Spinal cord (tissue), 9 donors: ENCODE measurements at regions not wholly inside any gene's neighbourhood (a gene's known extent, or its start where the extent isn't known, plus 50 kb on each side); places are given as distances from the start of the nearest gene placed in this dataset.
"Not testable (repeated sequence)": the region's sequence is repeated elsewhere in the genome, so short reads cannot be mapped to it uniquely, and the experiment has no call there.

ENCODE experiments used
- DNase-seq, 6 donors: peaks; one replicate each; pipeline versions ENCODE4 v3.0.0 to v3.0.0-alpha.2; 2013 to 2015; ENCODE audit warnings: low spot score in 6 of 6, low read depth in 4 of 6
- H3K27ac ChIP-seq: one replicate; pipeline ENCODE4 v1.5.1; 2013; ENCODE audit warnings: low read depth, low read length, control low read depth
- H3K27me3 ChIP-seq: one replicate; pipeline ENCODE4 v1.6.1; 2013; ENCODE audit warnings: low read length; ENCODE audit not compliant: control insufficient read depth, insufficient read depth
- H3K36me3 ChIP-seq: one replicate; pipeline ENCODE4 v1.6.1; 2013; ENCODE audit warnings: low read length; ENCODE audit not compliant: control insufficient read depth, insufficient read depth
- H3K4me1 ChIP-seq: one replicate; pipeline ENCODE4 v1.6.1; 2013; ENCODE audit warnings: low read length; ENCODE audit not compliant: control insufficient read depth, insufficient read depth
- H3K4me3 ChIP-seq: one replicate; pipeline ENCODE4 v1.5.1; 2013; ENCODE audit warnings: low read depth, low read length, control low read depth
- H3K9me3 ChIP-seq: one replicate; pipeline ENCODE4 v1.6.1; 2013; ENCODE audit warnings: low read length; ENCODE audit not compliant: control insufficient read depth, insufficient read depth
- WGBS: methylation state at CpG from one replicate; pipeline ENCODE4 v1.1.5; 2013; ENCODE audit warnings: missing lambda C conversion rate; ENCODE audit not compliant: insufficient coverage; 5-methylcytosine and 5-hydroxymethylcytosine counted together
- donor health status: healthy.

- whole genome bisulfite sequencing, result 96% methylated on average over 13 of the region's 19 CpGs
- Histone ChIP-seq H3K4me3 (no peak overlapping the region), H3K36me3 (no peaks in the 10 kb centered on the region), H3K4me1 (peaks cover 9% of the 10 kb centered on the region), H3K9me3 (no peaks in the 10 kb centered on the region), H3K27ac (no peak overlapping the region), H3K27me3 (no peaks in the 10 kb centered on the region)
- DNase-seq, result peak in 1 of 6 donors; percentile 60
These were observed 167.9 kb upstream of the PFKP start for GRCh38 chr10:2899246-2899951.

GRCh38 chr10:2898509-2898860 is 168.9 kb upstream of the PFKP start:
- H3K9me3 ChIP-seq, result no peaks in the 10 kb centered on the region
- H3K4me3 ChIP-seq, result no peak overlapping the region
- peaks cover 9% of the 10 kb centered on the region for H3K4me1 ChIP-seq
- no peaks in the 10 kb centered on the region for H3K27me3 ChIP-seq
- H3K36me3 ChIP-seq, result no peaks in the 10 kb centered on the region
- WGBS, result 76% methylated on average over 5 of the region's 6 CpGs
- no peak for DNase-seq
- H3K27ac ChIP-seq, result no peak overlapping the region

- no peak for DNase-seq
- no peaks in the 10 kb centered on the region for H3K36me3 ChIP-seq
- H3K27me3 ChIP-seq, result no peaks in the 10 kb centered on the region
- H3K4me3 ChIP-seq, result no peak overlapping the region
- H3K9me3 ChIP-seq, result no peaks in the 10 kb centered on the region
- H3K4me1 ChIP-seq, result peaks cover 9% of the 10 kb centered on the region
- WGBS, result 75% methylated on average over 9 of the region's 13 CpGs
- no peak overlapping the region for H3K27ac ChIP-seq
These were observed 169.5 kb upstream of the PFKP start for GRCh38 chr10:2897619-2898508.

- no CpG with 5 or more reads among the region's 1 CpG for WGBS
These were observed 171.0 kb upstream of the PFKP start for GRCh38 chr10:2896334-2896733.

GRCh38 chr10:2895594-2896196 is 171.7 kb upstream of the PFKP start:
- Histone ChIP-seq H3K36me3 (no peaks in the 10 kb centered on the region), H3K27ac (no peak overlapping the region), H3K9me3 (no peaks in the 10 kb centered on the region), H3K4me1 (peaks cover 9% of the 10 kb centered on the region), H3K27me3 (peaks cover 3% of the 10 kb centered on the region), H3K4me3 (no peak overlapping the region)
- peak in 1 of 6 donors; percentile 57 for DNase-seq
- WGBS, result 66% methylated on average over 18 of the region's 22 CpGs

More at GRCh38 chr10:2896334-2896733, 171.0 kb upstream of the PFKP start:
- H3K27me3 ChIP-seq, H3K4me1 ChIP-seq, H3K27ac ChIP-seq, H3K36me3 ChIP-seq, H3K4me3 ChIP-seq, DNase-seq, H3K9me3 ChIP-seq: not testable (repeated sequence)

GRCh38 chr10:2893991-2894390 is 173.4 kb upstream of the PFKP start:
- Histone ChIP-seq H3K4me3 (no peak overlapping the region), H3K27me3 (peaks cover 3% of the 10 kb centered on the region), H3K9me3 (no peaks in the 10 kb centered on the region), H3K4me1 (peaks cover 9% of the 10 kb centered on the region), H3K27ac (no peak overlapping the region), H3K36me3 (no peaks in the 10 kb centered on the region)
- no peak for DNase-seq
- WGBS, result 90% methylated on average over 10 of the region's 16 CpGs

- H3K36me3 ChIP-seq, result no peaks in the 10 kb centered on the region
- WGBS, result 92% methylated on average over 19 of the region's 21 CpGs
- no peaks in the 10 kb centered on the region for H3K9me3 ChIP-seq
- peak in 1 of 6 donors; percentile 70 for DNase-seq
- peaks cover 3% of the 10 kb centered on the region for H3K27me3 ChIP-seq
- H3K4me1 ChIP-seq, result peaks cover 6% of the 10 kb centered on the region
- no peak overlapping the region for H3K4me3 ChIP-seq
- H3K27ac ChIP-seq, result no peak overlapping the region
These were observed 174.0 kb upstream of the PFKP start for GRCh38 chr10:2893158-2893845.

- no peaks in the 10 kb centered on the region for H3K36me3 ChIP-seq
- peaks cover 5% of the 10 kb centered on the region for H3K4me1 ChIP-seq
- no peak overlapping the region for H3K4me3 ChIP-seq
- no peak overlapping the region for H3K27ac ChIP-seq
- 80% methylated on average over 3 of the region's 5 CpGs for WGBS
- H3K27me3 ChIP-seq, result peaks cover 3% of the 10 kb centered on the region
- no peaks in the 10 kb centered on the region for H3K9me3 ChIP-seq
- DNase-seq, result no peak
These were observed 175.6 kb upstream of the PFKP start for GRCh38 chr10:2891770-2892124.

GRCh38 chr10:2891073-2891769 is 176.1 kb upstream of the PFKP start:
- Histone ChIP-seq H3K27ac (no peak overlapping the region), H3K4me1 (peaks cover 5% of the 10 kb centered on the region), H3K27me3 (peaks cover 3% of the 10 kb centered on the region), H3K9me3 (no peaks in the 10 kb centered on the region), H3K4me3 (no peak overlapping the region), H3K36me3 (no peaks in the 10 kb centered on the region)
- 81% methylated on average over 11 of the region's 14 CpGs for WGBS
- peak in 1 of 6 donors; percentile 23 for DNase-seq
